Spinal cord (tissue), 10 donors: ENCODE measurements at regions not wholly inside any gene's neighbourhood (a gene's known extent, or its start where the extent isn't known, plus 50 kb on each side); places are given as distances from the start of the nearest gene placed in this dataset. TPM values are rescaled to one million over a fixed set of nuclear protein-coding genes. Genes with fewer than 3 reads are reported as not detected.
"Not testable (repeated sequence)": the region's sequence is repeated elsewhere in the genome, so short reads cannot be mapped to it uniquely, and the experiment has no call there.

Experiments
- DNase-seq, 6 donors: peaks; one replicate each; pipeline versions ENCODE4 v3.0.0 to v3.0.0-alpha.2; 2013 to 2015; ENCODE audit warnings: low spot score in 6 of 6, low read depth in 4 of 6
- H3K27ac ChIP-seq: one replicate; pipeline ENCODE4 v1.5.1; 2013; ENCODE audit warnings: low read depth, low read length, control low read depth
- H3K27me3 ChIP-seq: one replicate; pipeline ENCODE4 v1.6.1; 2013; ENCODE audit warnings: low read length; ENCODE audit not compliant: control insufficient read depth, insufficient read depth
- H3K36me3 ChIP-seq: one replicate; pipeline ENCODE4 v1.6.1; 2013; ENCODE audit warnings: low read length; ENCODE audit not compliant: control insufficient read depth, insufficient read depth
- H3K4me1 ChIP-seq: one replicate; pipeline ENCODE4 v1.6.1; 2013; ENCODE audit warnings: low read length; ENCODE audit not compliant: control insufficient read depth, insufficient read depth
- H3K4me3 ChIP-seq: one replicate; pipeline ENCODE4 v1.5.1; 2013; ENCODE audit warnings: low read depth, low read length, control low read depth
- H3K9me3 ChIP-seq: one replicate; pipeline ENCODE4 v1.6.1; 2013; ENCODE audit warnings: low read length; ENCODE audit not compliant: control insufficient read depth, insufficient read depth
- WGBS: methylation state at CpG from one replicate; pipeline ENCODE4 v1.1.5; 2013; ENCODE audit warnings: missing lambda C conversion rate; ENCODE audit not compliant: insufficient coverage; 5-methylcytosine and 5-hydroxymethylcytosine counted together
- small RNA-seq: library from RNA; depleted of rRNA; stranded (forward); fragments of <200 nt; gene quantifications from one replicate; pipeline ENCODE3, GENCODE V24; 2014; ENCODE audit warnings: low replicate concordance
- donor health status: healthy.

DNA sequence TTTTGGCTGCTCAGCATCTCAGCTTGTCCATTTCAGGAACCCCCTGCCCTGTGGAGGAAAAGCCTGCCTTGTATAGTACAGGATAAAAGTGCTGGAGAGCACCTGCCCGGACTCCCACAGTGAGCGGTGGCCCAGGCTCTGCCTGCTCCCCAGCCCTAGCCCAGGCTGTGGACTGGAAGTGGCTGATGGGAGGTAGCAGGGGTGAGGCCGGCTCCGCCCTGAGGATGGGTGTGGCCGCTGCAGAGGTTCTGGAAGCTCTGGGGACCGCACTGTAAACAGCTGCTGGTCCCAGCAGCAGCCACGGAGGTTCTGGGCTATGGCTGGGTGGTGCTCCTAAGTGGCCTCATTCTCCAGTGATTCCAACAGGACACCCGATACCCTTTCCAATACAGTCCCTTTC is 56.6 kb upstream of the HELT start:
- DNase-seq, result no peak
- peaks cover 3% of the 10 kb centered on the region for H3K27me3 ChIP-seq
- no peaks in the 10 kb centered on the region for H3K9me3 ChIP-seq
- no peaks in the 10 kb centered on the region for H3K36me3 ChIP-seq
- 90% methylated on average over 7 of the region's 8 CpGs for WGBS
- H3K27ac ChIP-seq, result no peak overlapping the region
- H3K4me3 ChIP-seq, result no peak overlapping the region
- peaks cover 20% of the 10 kb centered on the region for H3K4me1 ChIP-seq

DNA sequence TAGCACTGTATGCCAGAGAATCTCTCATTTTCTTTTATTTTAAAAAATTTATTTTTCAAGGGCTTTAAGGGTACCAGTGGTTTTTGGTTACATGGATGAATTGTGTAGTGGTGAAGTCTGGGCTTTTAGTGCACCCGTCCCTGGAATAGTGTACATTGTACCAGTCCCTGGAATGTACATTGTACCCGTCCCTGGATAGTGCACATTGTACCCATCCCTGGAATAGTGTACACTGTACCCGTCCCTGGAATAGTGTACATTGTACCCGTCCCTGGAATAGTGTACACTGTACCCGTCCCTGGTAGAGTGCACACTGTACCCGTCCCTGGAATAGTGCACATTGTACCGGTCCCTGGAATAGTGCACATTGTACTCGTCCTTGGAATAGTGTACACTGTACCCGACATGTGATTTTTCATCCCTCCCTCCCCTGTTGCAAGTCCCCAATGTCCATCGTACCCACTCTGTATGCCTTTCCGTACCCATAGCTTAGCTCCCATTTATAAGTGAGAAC is 56.1 kb upstream of the HELT start:
- no peaks in the 10 kb centered on the region for H3K36me3 ChIP-seq
- 90% methylated on average over 7 of the region's 11 CpGs for WGBS
- peaks cover 20% of the 10 kb centered on the region for H3K4me1 ChIP-seq
- peaks cover 3% of the 10 kb centered on the region for H3K27me3 ChIP-seq
- no peaks in the 10 kb centered on the region for H3K9me3 ChIP-seq
- H3K4me3 ChIP-seq, result no peak overlapping the region
- DNase-seq, result no peak
- no peak overlapping the region for H3K27ac ChIP-seq

DNA sequence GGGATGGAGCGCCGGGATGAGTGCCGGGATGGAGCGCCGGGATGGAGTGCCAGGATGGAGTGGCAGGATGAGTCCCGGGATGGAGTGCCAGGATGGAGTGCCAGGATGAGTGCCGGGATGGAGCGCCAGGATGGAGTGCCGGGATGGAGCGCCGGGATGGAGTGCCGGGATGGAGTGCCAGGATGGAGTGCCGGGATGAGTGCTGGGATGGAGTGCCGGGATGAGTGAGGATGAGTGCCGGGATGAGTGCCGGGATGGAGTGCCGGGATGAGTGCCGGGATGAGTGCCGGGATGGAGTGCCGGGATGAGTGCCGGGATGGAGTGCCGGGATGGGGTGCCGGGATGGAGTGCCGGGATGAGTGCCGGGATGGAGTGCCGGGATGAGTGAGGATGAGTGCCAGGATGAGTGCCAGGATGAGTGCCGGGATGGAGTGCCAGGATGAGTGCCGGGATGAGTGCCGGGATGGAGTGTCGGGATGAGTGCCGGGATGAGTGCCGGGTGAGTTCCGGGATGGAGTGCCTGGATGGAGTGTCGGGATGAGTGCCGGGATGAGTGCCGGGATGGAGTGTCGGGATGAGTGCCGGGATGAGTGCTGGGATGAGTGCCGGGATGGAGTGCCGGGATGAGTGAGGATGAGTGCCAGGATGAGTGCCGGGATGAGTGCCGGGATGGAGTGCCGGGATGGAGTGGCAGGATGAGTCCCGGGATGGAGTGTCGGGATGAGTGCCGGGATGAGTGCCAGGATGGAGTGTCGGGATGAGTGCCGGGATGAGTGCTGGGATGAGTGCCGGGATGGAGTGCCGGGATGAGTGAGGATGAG is 52.9 kb upstream of the HELT start:
- 97% methylated on average over 5 of the region's 50 CpGs for WGBS
- not testable (repeated sequence) for H3K9me3 ChIP-seq, H3K4me3 ChIP-seq, H3K27ac ChIP-seq, DNase-seq, H3K36me3 ChIP-seq, H3K4me1 ChIP-seq, H3K27me3 ChIP-seq

DNA sequence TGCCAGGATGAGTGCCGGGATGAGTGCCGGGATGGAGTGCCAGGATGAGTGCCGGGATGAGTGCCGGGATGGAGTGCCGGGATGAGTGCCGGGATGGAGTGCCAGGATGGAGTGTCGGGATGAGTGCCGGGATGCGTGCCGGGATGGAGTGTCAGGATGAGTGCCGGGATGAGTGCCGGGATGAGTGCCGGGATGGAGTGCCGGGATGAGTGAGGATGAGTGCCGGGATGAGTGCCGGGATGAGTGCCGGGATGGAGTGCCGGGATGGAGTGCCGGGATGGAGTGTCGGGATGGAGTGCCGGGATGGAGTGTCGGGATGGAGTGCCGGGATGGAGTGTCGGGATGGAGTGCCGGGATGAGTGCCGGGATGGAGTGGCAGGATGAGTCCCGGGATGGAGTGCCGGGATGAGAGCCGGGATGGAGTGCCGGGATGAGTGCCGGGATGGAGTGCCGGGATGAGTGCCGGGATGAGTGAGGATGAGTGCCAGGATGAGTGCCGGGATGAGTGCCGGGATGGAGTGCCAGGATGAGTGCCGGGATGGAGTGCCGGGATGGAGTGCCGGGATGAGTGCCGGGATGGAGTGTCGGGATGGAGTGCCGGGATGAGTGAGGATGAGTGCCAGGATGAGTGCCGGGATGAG is 52.1 kb upstream of the HELT start:
- DNase-seq, H3K27me3 ChIP-seq, H3K4me3 ChIP-seq, H3K9me3 ChIP-seq, H3K36me3 ChIP-seq, H3K27ac ChIP-seq, H3K4me1 ChIP-seq: not testable (repeated sequence)
- 80% methylated on average over 1 of the region's 42 CpGs for WGBS

DNA sequence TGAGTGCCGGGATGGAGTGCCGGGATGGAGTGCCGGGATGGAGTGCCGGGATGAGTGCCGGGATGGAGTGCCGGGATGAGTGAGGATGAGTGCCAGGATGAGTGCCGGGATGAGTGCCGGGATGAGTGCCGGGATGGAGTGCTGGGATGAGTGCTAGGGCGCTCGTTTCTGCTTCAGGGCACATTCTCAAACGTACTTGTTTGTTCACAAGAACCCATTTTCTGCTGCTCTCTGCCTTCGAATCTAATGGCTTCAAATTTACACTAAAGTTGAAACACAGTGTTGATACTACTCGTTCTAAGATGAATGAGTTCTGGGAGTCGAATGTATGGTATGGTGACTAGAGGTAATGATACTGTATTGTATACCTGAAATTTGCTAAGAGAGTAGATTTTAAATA is 50.6 kb upstream of the HELT start:
- not testable (repeated sequence) for H3K27ac ChIP-seq, H3K36me3 ChIP-seq, DNase-seq, H3K27me3 ChIP-seq, H3K4me1 ChIP-seq, H3K9me3 ChIP-seq, H3K4me3 ChIP-seq
- 100% methylated on average over 6 of the region's 15 CpGs for WGBS

DNA sequence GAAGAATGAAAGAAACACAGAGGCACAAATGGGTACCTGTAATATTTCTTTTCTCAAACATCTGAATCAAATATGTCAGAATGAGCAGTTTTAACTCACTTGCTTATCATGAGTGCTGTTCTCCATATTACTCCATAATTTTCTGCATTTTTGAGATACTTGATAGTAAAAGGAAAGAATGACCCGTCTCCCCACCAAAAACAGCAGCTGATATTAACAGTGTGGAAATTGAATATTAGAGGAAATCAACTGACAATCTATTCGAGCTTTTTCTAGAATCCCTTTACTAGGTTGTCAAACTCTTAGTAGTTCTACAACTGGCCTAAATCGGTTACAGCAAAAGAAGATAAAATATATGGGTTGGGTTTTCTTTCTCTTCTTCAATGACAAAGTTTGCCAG is 49.9 kb upstream of the HELT start:
- H3K4me1 ChIP-seq, result no peaks in the 10 kb centered on the region
- H3K27me3 ChIP-seq, result no peaks in the 10 kb centered on the region
- no CpG with 5 or more reads among the region's 3 CpGs for WGBS
- DNase-seq, result no peak
- no peak overlapping the region for H3K27ac ChIP-seq
- H3K9me3 ChIP-seq, result peaks cover 2% of the 10 kb centered on the region
- no peaks in the 10 kb centered on the region for H3K36me3 ChIP-seq
- no peak overlapping the region for H3K4me3 ChIP-seq

Small RNA genes lying in the stretch of these regions (small RNA-seq; reads per million reads assigned to genes)
- gene MIR4455, result not detected
